Skin of body (tissue), 1 donor: ENCODE measurements at regions not wholly inside any gene's neighbourhood (a gene's known extent, or its start where the extent isn't known, plus 50 kb on each side); places are given as distances from the start of the nearest gene placed in this dataset.
"Not testable (repeated sequence)": the region's sequence is repeated elsewhere in the genome, so short reads cannot be mapped to it uniquely, and the experiment has no call there.

Experiments
- DNase-seq: peaks from one replicate; lab custom pipeline; 2025; lab: John Stamatoyannopoulos, UW

DNA sequence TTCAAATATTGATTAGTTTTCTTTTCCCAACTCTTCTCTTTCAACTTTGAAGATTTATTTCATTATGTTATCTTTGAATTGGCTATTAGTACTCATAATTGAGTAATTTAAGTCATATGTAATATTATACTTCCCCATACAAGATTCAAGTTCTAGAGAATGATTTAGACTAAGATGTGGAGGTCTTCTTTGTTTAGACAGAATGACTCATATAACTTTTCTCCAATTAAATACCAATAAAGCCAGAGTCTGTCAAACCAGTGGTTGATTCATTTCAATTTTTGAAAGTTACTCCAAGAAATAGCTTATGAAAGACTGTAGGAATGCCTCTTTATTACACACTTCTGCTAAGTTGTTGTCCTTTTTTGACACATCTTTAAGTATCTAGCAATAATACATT lies 115.8 kb upstream of the SLC35F3 start:
- DNase-seq = no peak

DNA sequence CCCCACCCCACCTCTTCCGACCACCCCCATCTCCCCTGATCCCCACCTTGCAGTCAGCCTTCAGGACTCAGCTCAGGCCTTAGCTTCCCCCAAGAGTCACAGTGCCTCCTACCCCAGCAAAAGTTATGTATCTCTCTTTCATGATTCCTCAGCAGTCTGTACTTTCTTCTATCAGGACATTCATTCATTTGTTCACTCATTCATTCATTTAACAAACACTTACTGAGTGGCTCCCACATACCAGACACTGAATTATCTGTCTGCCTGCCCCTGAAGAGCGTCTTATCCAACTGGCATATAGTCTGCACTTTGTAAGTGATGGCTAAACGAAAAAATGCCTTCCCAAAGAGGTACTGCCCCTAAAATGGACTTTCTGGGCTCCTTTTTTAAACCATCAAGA lies 114.4 kb upstream of the SLC35F3 start:
- DNase-seq = no peak

DNA sequence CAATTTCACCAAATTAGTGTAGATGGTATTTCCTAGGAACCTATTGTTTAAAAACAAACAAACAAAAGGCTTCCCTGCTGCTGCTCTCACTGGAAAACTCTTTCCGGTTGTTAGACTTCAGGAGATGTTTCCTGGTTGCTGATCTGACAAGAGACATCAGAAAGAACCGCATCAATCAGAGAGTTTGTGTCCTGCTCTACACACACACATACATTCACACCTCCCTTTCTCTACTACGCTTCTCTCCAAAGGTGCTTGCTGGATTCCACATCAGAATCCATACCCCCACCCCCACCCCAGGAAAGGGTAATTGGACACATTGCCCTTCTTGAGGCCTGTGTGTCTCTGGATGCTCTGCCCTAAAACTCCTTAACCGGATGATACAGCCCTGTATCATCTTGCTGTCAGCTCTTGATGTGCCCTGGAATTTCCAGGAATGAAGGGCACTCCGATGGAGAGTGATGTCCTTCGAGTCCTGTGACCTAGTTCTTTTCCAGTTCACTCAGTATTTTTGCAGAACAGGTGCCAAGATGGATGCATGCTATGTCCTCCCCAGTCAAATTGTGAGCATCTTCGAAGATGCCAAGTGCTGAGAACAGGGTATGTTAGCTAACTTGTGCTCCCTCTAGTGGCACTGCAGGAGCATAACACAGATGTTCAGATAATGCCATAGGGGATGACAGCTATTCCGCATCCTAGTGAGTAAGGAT lies 113.7 kb upstream of the SLC35F3 start:
- DNase-seq = peak; percentile 71

DNA sequence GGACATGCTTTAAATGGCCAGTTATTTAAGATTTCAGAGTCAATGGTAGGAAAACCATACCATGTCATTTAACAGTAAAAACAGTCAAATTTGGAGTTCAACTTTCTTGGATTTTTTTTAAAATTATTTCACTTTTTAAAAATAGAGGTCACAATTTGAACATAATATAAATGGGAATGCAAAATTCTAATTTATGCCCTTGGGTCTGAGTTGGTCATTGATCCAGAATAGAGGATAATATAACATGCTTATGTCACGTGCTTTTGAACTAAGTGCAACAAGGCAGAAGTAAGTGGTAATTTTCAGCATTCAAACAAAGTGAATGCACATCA lies 113.1 kb upstream of the SLC35F3 start:
- no peak for DNase-seq

DNA sequence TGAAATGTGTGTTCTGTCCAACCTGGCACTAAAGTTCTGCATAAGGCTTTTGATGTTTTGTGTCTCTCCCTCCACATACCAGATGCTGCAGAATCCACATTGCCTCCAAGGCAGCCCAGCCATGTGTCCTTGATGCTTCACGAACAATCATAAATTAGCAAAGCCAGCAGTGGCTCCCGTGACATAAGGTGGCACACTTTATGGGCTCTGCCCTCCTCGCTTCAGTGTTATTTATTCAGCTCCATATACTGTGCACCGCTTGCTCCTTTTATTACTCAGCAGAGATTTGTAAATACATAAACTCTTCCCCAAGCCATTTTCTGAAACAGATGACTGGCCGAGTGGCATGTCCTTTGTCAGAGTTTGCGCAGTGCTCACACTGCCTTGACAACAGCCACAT lies 112.8 kb upstream of the SLC35F3 start:
- DNase-seq = no peak

DNA sequence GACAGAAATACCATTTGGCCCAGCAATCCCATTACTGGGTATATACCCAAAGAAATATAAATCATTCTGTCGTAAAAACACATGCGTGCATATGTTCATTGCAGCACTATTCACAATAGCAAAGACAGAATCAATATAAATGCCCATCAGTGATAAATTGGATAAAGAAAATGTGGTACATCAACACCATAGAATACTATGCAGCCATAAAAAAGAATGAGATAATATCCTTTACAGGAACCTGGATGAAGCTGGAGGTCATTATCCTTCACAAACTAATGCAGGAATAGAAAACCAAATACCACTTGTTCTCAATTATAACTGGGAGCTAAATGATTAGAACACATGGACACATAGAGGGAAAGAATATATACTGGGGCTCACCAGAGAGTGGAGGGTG lies 109.6 kb upstream of the SLC35F3 start:
- DNase-seq = no peak

DNA sequence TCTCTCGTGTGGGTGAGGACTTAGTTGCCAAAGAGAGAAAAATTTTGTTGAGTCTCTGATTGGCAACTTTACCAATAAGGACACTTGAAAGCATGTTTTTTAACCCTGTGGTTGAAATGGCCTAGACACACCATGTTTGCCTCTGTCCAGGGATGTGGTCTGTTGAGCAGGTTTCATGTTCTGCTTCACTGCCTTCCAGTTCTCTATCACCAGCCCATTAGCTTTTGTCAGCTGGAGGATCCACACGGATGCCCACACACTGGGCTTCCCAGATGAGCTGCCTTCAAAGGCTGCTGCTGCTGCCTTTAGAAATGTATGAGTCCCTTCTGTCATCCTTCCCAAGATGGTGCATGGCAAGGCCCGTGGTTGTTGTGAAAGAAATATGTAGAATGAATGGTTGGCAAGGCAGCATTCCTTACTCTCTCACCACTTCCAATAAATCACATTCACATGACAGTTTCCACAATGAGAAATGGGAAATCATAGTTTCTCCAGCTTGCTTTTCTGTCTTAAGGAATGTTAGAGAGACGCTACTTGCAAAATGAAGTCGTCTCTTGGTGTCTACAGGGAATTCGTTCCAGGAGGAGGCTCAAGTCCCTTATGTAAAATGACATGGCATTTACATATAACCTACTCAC lies 108.2 kb upstream of the SLC35F3 start:
- no peak for DNase-seq

DNA sequence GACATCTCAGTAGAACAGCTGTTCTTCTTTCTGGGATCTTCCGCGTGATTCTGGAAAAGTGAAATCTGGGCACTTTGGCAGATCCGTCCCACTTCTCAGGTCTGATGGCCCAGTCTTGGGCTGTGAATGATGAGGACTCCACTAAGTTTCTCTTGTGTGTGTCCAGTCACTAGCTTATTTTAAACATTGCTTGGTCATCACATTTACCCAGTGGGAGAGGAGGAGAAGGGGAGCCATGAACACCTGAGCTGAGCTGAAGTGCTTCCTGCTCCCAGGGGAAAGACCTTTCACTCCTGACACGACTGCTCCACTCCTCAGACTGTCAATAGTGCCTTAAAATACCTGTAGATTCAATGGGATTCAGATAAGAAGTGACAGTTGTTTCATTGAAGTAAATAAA lies 101.9 kb upstream of the SLC35F3 start:
- no peak for DNase-seq

DNA sequence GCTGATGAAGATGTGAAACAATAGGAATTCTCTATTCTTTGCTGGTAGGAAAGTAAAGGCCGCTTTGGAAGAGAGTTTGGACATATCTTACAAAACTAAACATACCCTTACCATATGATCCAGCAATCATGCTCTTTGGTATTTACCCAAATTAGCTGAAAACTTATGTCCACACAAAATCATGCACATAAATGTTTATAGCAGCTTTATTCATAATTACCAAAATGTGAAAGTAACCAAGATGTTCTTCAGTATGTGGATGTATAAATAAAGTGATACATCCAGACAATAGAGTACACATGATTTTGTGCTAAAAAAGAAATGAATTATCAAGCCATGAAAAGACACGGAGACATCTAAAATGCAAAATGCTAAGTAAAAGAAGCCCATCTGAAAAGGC lies 98.7 kb upstream of the SLC35F3 start:
- no peak for DNase-seq

DNA sequence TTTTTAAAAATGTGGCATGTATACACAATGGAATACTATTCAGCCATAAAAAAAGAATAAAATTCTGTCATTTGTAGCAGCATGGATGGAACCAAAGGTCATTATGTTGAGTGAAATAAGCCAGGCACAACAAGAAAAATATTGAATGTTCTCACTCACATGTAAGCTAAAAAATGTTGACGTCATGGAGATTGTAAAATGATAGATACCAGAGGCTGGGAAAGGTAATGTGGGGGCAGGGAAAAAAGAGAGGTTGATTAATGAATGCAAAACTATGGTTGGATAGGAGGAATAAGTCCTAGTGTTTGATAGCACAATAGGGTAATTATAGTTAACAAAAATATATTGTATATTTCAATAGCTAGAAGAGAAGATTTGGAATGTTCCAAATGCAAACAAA lies 89.1 kb upstream of the SLC35F3 start:
- no peak for DNase-seq

DNA sequence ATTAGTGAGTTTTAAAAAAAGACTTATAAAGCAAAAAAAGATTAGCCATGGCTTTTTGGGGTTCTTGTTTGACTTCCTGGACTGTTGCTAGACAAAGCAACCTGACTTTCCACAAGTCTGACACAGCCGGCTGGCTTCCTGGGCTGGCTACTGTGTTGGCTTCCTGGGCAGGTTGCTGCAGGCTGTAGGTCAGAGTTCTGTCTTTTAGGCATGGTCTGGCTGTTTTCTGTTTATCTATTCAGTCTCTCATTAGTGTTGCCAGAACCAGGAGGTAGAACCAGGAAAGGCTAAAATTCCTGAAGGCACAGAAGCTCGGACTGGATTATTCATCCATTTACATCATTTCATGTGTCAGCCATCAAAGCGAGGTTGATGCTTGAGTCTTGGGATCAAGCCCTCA lies 88.6 kb upstream of the SLC35F3 start:
- no peak for DNase-seq

DNA sequence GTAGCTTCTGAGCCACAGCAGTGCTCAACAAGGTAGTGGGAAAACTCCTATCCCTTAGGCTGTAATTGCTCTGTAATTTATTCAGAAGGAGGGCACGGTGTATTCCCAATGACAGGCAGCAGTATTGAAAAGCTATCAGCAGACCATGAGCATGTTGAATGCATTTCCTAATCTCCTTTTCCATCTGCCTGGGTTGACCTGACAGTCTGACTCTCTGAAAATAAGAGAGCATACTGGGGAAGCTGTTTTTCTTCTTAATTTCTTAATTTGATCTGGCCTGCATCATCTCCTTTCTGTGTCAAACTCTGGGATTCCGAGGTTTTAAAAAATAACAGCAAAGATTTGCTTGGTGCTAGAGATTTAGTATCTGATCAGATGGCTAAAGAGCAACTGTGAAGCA lies 88.1 kb upstream of the SLC35F3 start:
- no peak for DNase-seq

DNA sequence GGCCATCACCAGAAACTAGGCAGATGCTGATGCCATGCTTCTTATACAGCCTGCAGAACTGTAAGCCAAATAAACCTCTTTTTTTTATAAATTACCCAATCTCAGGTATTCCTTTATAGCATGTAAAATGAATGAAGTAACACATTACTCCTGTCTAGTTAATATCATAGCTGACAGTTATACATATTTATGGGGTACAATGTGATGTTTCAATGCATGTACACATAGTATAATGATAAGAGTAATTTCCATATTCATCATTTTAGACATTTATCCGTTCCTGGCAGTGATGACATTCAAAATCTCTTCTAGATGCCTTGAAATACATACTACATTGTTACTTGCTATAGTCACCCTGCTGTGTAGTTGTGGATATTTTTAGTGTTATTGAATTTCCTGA lies 85.4 kb upstream of the SLC35F3 start:
- no peak for DNase-seq

DNA sequence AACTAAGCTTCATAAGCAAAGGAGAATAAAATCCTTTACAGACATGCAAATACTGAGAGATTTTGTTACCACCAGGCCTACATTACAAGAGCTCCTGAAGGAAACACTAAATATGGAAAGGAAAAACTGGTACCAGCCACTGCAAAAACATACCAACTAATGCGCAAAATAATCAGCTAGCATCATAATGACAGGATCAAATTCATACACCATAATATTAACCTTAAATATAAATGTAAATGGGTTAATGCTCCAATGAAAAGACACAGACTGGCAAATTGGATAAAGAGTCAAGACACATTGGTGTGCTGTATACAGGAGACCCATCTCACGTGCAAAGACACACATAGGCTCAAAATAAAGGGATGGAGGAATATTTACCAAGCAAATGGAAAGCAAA lies 80.3 kb upstream of the SLC35F3 start:
- not testable (repeated sequence) for DNase-seq

DNA sequence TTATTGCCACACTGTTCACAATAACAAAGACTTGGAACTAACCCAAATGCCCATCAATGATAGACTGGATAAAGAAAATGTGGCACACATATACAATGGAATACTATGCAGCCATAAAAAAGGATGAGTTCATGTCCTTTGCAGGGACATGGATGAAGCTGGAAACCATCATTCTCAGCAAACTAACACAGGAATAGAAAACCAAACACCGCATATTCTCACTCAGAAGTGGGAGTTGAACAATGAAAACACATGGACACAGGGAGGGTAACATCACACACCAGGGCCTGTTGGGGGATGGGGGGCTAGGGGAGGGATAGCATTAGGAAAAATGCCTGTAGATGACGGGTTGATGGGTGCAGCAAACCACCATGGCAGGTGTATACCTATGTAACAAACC lies 76.5 kb upstream of the SLC35F3 start:
- DNase-seq = not testable (repeated sequence)

DNA sequence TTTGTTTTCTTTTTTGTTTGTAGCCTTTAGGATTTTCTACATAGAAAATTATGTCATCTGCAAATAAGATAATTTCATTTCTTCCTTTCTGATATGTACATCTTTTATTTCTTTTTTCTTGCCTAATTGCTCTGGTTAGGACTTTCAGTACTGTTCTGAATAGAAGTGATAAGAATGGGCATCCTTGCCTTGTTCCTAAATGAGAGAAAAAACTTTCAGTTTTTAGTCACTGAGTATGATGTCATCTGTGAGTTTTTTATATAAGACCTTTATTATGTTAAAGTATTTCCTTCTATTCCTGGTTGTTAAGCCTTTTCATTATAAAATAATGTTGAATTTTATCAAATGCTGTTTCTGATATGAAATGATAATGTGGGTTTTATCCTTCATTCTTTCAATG lies 76.0 kb upstream of the SLC35F3 start:
- DNase-seq = no peak

DNA sequence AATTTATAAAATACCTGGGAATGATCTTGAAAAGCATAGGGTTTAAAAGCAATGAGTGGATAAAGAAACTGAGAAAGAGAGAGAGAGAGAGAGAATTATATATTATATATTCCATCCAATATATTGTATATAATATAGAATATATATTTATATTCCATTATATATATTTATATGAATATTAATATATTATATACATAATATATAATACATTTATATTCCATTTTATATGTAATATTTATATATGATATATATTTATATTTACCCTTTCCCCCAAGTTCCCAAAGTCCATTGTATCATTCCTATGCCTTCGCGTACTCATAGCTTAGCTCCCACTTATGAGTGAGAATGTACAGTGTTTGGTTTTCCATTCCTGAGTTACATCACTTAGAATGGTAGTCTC lies 69.9 kb upstream of the SLC35F3 start:
- DNase-seq = no peak

DNA sequence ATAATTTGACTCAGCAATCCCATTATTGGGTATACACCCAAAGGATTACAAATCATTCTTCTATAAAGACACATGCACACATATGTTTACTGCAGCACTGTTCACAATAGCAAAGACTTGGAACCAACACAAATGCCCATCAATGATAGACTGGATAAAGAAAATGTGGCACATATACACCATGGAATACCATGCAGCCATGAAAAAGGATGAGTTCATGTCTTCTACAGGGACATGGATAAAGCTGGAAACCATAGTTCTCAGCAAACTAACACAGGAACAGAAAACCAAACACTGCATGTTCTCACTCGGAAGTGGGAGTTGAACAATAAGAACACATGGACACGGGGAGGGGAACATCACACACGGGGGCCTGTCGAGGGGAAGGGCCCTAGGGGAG lies 66.3 kb upstream of the SLC35F3 start:
- DNase-seq = not testable (repeated sequence)

DNA sequence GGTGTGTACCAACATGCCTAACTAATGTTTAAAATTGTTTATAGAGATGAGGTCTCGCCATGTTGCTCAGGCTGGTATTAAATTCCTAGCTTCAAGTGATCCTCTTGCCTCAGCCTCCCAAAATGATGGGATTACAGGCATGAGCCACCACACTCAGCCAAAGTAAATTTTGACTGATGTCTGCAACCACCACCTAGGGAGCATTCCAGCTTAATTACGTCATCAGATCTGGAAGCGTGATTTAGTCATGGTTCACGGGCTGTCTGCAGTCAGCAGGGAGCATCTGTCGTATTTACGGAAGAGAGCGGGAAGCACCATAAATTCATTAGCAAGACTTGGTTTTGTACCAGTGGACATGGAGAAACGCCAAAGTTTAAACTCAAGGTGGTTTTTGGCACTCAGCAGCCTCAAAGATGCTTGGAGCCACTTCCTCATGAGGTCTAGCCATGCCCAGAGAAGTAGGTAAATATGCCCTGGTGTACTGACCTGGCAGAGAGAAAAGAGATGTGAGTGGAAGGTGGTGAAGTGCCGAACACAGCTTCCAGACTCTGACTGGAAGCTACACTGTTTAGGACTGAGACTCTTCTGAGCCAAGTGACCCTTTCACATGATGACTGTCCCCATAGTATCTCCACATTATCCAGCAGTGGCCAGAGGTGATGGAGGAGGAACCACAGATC lies 60.8 kb upstream of the SLC35F3 start:
- no peak for DNase-seq

DNA sequence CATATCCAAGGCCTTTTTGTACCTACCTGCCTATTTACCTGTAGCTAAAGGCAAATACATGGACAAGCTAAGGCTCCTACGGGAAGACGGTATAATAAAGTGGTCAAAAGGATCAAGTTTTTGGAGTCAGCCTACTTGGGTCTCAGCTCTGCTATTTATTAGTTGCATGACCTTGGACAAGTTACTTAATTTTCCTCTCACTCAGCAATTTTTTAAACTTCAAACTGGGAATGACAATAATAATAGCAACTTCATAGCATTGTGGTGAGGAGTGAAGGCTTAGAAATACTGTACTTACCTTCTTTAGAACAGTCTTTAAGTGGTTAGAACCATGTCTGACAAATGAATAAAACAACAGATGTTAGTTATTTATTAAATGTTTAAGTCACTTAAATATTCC lies 60.2 kb upstream of the SLC35F3 start:
- DNase-seq = no peak

DNA sequence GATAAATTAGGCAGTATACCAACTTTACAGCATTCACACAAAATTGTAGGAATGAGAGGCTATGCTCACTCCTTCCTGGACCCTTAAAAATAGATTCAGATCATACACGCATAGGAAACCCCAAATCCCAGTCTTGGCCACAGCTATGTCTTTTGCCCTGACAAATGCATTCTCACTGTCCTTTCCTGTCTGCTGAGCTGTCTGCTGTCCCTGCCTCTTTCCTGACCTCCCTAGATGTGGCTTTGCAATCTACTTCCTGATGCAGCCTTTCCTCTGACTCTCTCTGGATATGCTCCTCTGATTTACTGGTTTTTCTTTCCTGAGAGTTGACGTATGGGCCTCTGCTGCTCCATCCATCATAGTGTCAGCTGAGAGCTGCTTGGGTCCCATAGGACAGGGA lies 59.8 kb upstream of the SLC35F3 start:
- DNase-seq = no peak
